Stimulated activated CD4-positive, alpha-beta T cell treated with anti-CD3 and anti-CD28 coated beads, Interleukin-2, amount 100 ng/mL, for 4 hours (primary cell): ENCODE measurements at regions not wholly inside any gene's neighbourhood (a gene's known extent, or its start where the extent isn't known, plus 50 kb on each side); places are given as distances from the start of the nearest gene placed in this dataset.
"Not testable (repeated sequence)": the region's sequence is repeated elsewhere in the genome, so short reads cannot be mapped to it uniquely, and the experiment has no call there.

Experiments
- DNase-seq: peaks from one replicate; pipeline ENCODE4 v3.0.0-alpha.2; 2020; ENCODE audit warnings: low read depth

DNA sequence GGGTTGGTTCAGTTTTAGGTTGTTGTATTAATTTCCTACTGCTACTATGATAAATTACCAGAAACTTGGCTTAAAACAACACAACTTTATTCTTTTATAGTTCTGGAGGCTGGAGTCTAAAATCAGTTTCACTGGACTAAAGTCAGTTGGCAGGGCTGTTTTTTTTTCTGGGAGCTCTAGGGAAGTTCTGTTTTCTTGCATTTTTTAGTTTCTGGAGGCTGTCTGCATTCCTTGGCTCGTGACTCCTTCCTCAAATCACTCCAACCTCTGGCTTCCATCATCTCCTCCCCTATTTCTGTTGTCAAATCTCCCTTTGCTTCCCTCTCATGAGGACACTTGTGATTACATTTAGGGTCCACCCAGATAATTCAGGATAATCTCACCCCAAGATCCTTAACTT is 51.3 kb upstream of the SUB1 start:
- DNase-seq: no peak

DNA sequence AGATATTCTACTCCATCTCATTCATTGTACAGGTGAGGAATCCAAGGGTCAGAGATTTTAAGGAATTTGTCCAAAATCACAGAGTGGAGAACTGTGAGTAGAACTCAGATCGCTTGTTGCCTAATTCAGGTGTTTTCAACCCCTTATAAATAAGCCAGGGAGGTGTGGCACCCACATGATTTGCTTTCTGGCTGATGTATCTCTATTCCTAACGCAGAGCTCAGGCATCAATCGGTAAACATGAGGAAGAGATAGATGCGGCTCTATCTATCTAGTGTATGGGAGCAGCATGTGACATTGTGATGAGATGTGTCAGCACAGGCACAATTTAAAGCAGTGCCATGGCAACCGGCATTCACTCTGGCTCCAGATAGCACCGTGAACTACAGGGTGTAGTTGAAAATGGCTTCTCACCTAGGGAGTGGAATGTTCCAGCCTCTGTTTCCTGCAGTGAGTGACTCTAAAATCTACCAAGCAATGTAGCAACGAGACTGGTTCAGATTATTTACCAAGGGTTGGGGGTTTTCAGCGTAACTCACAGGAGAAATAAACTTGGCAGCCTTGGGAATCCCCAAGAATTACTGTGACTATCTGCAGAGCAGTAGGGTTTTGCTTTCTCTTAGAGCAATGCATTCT is 53.4 kb upstream of the SUB1 start:
- peak; percentile 42 for DNase-seq

DNA sequence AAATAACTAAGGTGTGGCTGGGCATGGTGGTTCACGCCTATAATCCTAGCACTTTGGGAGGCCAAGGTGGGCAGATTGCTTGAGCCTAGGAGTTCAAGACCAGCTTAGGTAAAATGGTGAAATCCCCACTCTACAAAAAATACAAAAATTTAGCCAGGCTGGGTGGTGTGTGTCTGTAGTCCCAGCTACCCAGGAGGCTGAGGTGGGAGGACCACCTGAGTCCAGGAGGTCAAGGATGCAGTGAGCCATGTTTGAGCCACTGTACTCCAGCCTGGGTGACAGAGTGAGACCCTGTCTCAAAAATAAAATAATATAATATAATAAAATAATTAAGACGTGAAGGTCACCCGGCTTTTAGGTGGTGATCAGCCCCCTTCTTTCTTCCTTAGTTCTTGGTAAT is 58.0 kb upstream of the SUB1 start:
- DNase-seq: not testable (repeated sequence)

DNA sequence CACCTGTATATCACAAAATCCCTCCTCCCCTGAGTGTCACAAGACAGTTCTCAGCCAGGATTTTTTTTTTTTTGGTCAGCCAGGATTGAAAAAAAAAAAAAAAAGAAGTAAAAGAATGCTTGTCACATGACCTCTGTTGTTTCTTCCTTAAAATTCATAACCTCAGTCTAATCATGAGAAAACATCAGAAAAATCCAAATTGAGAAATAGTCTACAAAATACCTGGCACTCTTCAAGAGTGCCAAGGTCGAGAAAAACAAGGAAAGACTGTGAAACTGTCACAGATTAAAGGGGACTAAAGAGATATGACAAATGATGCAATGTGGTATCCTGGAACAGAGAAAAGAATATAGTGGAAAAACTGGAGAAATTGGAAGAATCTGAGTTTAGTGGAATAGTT is 58.5 kb upstream of the SUB1 start:
- no peak for DNase-seq

DNA sequence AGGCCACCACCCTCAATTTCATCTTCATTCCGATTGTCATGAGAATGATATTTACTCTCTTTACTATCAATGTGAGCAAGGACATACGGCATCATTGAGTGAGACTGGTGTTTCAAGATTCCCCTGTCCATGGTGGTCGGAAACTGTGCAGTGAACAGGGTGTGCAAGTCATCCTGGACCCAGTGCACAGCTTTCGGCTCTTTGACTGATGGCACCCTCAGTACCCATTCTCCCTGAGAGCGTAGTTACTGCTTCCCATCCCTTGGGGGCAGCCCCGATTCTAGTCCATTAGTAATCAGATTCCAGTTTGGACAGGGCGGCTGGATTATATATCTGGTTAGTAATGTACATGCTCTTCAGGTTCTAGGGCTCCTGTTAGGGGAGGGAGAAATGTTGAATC is 61.7 kb upstream of the SUB1 start:
- no peak for DNase-seq

DNA sequence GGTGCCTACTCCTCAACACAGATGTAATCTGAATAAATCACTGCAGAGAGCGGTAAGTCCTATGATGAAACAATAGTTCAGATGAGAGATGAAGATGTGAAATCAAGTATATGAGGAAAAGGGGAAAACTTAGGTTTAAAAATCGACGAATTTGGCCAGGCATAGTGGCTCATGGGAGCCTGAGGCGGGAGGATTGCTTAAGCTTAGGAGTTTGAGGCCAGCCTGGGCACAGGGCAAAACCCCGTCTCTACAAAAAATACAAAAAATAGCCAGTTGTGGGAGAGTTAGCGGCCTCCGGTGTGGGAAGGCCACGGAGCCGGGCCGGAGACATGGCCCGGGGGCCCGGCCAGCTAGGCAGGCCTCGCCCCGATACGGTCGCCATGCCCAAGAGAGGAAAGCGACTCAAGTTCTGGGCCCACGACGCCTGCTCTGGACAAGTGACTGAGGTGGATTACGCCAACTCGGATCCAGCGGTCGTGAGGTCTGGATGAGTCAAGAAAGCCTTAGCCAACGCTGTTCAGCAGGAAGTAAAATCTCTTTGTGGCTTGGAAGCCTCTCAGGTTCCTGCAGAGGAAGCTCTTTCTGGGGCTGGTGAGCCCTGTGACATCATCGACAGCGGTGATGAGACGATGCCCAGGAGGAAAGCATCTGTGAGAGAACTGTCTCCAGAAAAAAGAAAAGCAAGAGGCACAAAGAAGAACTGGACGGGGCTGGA is 62.8 kb upstream of the SUB1 start:
- DNase-seq: no peak

DNA sequence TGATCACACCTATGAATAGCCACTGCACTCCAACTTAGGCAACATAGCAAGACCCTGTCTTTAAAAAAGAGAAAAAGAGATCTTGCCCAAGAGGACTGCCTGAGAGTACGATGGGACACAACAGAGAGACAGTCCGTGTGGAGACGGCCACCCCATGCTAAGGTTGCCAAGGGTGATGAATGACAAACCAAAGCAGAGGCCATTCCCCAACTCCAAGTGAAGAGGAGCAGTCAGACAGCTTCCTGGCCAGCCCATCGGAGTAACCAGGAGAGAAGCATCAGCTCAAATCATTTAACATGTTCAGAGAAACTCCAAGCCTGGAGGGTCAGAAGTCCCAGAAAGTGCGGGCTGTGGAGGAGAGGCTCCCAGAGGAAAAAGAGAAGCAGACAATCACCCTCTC is 63.9 kb upstream of the SUB1 start:
- no peak for DNase-seq

DNA sequence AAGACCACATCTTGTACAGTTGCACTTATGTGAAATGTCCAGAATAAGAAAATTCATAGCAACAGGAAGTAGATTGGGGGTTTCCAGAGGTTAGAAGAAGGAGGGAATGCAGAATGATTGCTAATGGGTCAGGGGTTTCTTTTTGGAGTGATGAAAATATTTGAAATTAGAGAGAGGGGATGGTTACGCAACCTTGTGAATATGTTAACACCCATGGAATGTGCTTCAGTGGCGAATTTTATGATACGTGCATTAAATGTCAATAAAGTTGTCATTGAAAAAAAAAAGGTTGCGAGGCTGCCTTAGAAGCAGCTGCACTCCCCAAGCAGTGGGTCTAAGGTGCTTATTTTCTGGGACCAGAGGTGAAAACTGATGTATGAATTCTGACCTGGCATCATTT is 64.4 kb upstream of the SUB1 start:
- no peak for DNase-seq

DNA sequence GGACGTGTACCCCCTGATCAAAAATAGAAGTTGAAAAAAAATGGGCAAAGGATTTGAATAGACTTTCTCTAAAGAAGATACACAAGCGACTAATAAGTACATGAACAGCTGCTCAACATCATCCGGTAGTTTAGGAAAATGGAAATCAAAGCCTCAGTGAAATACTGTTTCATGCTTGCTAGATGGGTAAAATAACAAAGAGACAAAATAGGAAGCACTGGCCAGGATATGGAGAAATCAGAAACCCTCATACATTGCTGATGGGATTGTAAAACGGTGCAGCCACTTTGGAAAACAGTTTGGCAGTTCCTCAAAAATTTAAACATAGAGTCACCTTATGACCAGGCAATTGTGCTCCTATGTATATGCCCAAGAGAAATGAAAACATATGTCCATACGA is 65.0 kb upstream of the SUB1 start:
- no peak for DNase-seq

DNA sequence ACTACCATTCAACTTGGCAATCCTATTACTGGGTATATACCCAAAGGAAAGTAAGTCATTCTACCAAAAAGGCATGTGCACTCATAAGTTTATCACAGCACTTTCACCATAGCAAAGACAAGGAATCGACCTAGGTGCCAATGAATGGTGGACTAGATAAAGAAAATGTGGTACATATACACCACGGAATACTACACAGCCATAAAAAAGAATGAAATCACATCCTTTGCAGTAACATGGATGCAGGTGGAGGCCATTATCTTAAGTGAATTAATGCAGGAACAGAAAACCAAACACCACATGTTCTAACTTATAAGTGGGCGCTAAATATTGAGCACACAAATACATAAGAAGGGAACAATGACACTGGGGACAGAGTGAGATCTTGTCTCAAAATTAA is 65.8 kb upstream of the SUB1 start:
- no peak for DNase-seq

DNA sequence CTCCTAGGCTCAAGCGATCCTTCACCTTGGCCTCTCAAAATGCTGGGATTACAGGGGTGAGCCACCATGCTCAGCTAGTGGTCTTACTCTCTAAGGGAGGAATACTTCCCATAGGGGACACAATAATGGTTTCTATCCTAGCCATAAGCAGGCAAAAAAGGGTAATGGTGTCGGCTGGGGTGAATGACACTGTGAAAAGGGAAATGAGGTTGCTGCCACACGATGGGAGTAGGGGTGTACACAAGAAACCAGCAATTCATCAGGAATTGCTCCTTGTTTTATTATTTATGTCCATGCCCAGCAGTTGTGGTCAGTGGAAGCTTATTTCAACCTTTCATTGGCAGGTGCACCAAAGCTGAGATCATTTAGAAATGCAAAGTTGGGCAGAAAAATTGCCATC is 70.3 kb upstream of the ZFR start:
- no peak for DNase-seq

DNA sequence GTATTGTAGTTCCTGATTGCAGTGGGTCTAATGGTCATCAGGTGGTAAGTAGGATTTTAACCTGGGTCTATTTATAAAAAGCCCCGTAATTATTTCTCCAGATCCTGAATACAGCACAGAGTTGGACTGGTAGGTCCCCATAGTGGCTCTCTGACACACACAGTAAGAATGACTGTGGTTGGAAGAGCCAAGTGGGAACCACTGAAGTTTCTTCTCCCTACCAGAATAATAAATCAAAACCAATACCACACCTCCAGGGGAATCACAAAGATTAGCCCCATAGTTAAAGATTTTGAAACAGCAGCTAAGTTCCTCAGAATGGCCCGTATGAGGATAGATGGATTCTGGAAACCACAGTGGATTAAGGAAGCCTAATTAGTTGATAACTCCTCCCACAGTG is 68.4 kb upstream of the ZFR start:
- DNase-seq: no peak

DNA sequence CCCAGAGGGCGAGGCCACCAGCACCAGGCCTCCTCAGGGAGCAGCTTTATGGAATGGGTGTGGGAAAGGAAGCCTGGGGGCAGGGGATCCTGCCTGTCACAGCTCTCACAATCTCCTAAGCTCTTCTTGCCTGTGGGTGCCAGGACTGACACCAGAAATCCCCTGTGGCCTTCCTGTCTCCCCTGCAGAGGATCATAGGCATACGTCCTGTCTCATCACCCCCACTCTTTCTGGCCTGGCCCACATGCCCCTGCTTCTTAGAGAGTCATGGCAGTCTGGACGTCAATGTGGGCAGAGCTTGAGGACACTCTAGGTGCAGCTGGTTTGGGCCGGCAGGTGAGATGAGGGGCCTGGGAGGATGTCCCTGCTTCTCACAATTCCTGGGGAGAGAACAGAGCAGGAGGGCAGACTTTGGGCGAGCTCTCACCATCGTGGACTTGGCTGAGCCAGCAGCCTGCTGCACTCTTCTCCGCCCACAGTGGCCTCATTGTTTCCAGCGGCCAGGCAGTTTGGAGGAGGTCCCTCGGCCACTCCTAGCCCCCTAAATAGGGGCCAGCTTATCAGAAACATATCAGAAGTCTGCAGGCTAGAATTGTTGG is 67.3 kb upstream of the ZFR start:
- DNase-seq: no peak

DNA sequence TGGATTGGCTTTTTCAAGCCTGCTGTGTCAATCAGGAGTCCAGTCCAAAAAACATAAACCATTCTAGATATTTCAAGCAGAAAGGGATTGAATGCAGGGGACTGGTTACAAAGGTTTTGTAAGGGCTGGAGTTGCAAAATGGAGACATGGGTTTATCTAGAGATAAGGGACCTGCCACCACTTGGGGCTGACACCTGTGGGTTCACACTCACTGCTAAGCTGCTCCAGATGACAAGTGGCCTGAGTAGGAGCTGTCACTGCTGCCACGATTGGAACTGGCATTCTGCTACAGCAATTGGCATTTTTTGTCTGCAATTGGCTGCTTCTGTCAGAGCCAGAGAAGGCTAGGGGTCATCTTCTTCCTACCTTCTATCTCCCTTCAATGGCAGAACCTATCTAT is 66.3 kb upstream of the ZFR start:
- no peak for DNase-seq

DNA sequence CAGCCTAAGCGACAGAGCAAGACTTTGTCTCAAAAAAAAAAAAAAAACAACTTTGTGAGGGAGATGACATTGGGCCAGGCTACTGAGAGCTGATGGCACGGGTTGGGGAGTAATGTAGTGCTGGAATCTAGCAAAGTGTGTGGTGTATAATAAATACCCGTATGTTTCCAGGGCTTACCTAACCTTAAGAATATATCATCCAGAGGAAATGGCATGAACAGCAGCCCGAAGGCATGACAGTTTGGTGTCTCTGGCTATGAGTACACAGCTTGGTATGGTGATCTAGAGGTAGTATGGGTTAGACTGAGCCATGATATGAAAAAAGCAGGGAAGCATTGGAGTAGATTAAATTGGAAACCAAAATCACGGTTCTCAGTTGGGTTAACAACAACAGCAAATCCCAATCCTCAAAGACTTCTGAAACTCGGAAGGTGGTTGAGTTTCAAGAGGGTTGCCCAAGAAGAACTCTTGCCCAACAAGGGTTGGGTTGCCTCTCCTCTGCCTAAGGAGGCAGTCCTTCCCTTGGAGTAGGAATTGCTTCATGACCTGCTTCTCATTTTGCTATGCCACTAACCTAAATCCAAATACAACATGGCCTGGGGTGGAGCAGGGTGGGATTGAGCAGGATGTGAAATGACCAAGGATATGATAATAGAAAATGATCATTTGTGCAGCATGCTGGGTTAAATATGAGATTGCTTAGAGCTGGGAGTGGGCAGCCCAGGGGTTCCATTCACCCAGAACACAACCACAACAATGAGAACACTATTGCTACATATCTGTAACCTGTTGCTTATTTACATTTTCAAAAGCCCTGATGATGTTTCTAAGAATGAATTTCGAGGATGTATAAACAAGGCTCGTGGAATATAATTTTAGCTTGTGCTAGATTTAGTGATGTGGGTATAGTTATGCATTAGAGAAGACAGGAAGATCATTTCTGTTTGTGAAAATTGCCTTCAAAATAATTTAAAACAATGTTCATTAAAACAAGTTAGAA is 64.6 kb upstream of the ZFR start:
- DNase-seq: no peak

DNA sequence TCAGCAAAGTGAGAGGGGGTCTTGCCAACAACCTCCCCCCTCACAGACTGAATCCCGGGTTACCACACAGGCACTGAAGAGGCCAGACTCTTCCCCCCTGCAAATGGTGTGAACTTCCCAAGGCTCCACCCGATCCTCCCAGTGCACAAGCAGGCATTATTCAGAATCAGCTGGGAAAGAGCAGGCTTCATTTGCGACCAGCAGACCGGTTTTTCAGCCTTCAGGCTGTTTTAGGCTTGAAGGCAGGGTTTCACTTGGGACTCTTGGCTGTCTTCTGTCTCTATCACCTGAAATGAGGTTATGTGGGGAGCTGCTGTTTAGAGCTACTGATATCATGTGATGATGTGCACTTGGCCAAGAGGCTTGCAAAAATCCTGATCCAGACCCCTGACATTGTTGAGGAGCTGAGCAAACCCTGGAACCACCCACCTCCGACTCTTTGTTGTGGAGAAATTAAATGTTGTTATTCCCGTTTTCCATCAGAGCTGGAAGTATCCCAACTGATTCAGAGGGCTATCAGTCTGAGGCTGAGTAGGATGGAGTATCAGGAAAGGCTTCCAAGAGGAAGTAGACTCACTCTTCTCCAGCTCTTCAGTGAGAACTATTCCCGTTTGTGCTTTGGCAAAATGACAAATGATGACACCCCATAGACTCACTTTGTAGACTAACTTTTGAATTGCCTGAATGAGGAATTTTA is 63.3 kb upstream of the ZFR start:
- no peak for DNase-seq

DNA sequence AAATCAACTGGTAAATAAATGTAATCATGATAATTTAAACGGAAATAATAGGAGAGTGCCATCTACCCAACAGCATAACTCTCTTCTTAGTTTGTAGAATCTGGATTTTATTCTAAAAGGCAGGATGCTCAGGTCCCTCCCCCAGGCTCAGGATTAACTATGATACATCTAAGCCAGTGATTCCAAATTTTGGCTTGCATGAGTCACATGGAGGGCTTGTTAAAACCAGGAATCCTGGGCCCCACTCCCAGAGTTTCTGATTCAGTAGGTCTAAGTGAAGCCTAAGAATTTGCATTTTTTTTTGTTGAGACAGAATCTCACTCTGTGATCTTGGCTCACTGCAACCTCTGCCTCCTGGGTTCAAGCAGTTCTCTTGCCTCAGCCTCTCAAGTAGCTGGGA is 62.3 kb upstream of the ZFR start:
- DNase-seq: no peak

DNA sequence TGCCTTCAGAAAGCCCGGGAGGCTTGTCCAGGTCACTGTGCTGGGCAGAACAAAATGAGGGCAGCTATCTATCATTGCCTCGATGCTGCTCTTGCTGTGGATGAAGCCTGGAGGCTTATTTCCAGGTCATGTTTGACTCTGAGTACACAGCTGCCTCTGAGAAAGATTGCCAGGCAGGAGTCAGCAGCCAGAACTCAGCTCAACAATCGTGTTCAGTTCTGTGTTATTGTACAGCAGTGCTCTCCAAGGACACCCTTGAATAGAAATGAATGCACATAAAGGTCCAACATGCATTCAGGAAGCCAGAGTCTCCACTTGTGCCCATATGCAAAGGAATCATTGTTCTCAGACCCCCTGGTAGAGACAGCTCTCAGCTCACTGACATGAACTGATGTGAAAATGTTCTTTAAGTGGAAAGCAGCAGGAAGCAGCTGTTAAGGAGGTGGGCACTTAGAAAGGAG is 61.7 kb upstream of the ZFR start:
- DNase-seq: no peak

DNA sequence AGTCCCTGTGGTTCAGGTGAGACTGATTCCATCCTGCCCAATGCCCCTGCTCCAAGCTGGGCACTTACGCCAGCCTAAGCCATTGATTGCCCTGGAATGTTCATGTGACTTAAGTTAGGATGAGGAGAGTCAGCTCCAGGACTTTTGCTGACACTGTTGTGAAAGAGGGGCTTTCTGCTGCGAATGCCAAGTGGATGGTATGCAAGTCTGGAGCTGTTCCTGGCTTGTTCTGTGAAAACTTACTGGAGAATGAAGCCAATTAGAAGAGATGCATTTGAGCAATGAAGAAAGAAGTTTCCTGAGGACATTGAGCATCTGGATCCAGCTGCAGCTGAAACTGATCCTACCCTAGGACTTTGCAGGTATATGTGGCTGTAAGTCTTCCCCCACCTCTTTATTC is 61.2 kb upstream of the ZFR start:
- no peak for DNase-seq

DNA sequence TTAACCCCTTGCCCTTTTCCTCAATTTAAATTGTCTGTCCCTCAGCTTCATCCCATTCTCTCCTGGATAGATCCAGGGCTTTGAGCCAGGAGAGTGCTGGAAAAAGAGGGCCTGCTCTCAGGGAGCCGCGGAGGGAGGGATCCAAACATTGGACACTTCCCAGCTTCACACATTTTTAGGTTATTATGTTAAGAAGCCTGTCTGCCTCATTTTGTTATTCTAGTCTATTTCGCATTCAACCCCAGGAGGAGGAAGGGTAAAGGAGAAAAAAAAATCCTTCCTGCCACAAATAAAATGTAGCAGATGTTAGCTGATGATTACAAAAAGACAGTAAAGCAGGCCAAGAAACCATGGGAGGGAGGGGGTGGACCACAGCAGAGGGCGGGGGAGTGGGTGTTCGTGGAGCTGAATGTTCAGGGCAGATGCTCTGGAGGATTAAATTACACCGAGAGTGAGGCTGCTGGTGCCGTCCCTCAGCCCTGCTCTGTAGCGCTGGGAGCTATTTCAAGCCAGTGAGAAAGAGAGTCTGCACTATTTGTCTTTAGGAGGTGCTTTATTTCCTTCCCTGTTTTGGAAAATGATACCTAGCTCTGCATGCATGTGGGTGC is 60.6 kb upstream of the ZFR start:
- DNase-seq: no peak

DNA sequence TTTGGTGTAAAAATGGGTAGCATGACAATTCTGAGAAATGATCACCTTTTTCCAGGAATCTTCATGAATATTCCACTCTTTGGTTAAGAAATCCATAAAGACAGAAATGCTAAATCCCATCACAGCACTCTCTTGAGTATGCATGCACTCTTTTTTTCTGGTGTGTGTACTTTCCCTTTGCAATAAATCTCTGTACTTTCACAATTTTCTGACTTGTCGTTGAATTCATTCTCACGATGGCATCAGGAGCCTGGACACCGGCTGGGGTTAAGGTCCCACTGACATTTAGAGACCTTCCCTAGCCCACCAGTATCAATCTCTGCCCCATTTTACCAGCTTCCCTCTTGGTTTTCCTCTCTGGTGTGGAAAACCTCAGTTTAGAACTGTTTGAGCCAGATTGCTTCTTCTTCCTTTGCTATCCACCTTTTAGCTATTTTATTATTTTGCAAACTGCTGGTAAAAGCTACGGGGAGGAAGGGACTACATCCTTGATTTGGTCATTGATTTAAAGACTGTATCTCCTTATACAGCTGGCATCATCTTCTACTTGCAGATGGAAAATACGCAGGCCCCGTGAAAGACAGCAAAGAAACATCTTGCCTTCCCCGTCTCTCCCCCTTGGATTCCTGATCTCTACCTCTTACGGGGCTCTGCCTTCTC is 59.9 kb upstream of the ZFR start:
- DNase-seq: no peak
